Lung (tissue), 11 donors: ENCODE measurements at regions not wholly inside any gene's neighbourhood (a gene's known extent, or its start where the extent isn't known, plus 50 kb on each side); places are given as distances from the start of the nearest gene placed in this dataset.
A peak's percentile ranks its signal among the peaks of the same experiment; 100 is the strongest.

Experiments used
- ATAC-seq: fragments of 200-7000 bp; cut with Tn5 transposase; one replicate; pipeline ENCODE4 v1.9.1; 2020; ENCODE audit warnings: moderate number of reproducible peaks; ENCODE audit not compliant: insufficient read depth, low FRiP score
- DNase-seq, 3 donors: peaks; one replicate each; pipeline ENCODE4 v3.0.0-alpha.2; 2013 to 2017
- H3K27ac ChIP-seq, 2 donors: one replicate each; pipeline ENCODE4 v1.5.1; 2013; ENCODE audit warnings: mild to moderate bottlenecking in 2 of 2, moderate library complexity in 2 of 2, control low read depth in 1 of 2, inconsistent platforms in 1 of 2, low read depth in 1 of 2, low read length in 1 of 2
- H3K27me3 ChIP-seq, 3 donors: one replicate each; pipeline ENCODE4 v1.5.1; 2013; ENCODE audit warnings: low read length in 2 of 3; ENCODE audit not compliant: control insufficient read depth in 3 of 3, insufficient read depth in 3 of 3
- H3K36me3 ChIP-seq, 4 donors: one replicate each; pipeline ENCODE4 v1.5.1; 2013; ENCODE audit warnings: low read length in 4 of 4, mild to moderate bottlenecking in 1 of 4, moderate library complexity in 1 of 4; ENCODE audit not compliant: control insufficient read depth in 4 of 4, insufficient read depth in 4 of 4
- H3K4me1 ChIP-seq, 5 donors: one replicate each; pipeline ENCODE4 v1.5.1; 2013; ENCODE audit warnings: low read length in 5 of 5, mild to moderate bottlenecking in 2 of 5, moderate library complexity in 1 of 5; ENCODE audit not compliant: control insufficient read depth in 5 of 5, insufficient read depth in 5 of 5
- H3K4me3 ChIP-seq: one replicate; pipeline ENCODE4 v1.5.1; 2013; ENCODE audit warnings: mild to moderate bottlenecking, control low read depth, moderate library complexity
- H3K9ac ChIP-seq, 2 donors: one replicate each; pipeline ENCODE4 v1.5.1; 2013; ENCODE audit warnings: low read length in 2 of 2, control low read depth in 1 of 2; ENCODE audit not compliant: insufficient read depth in 1 of 2
- H3K9me3 ChIP-seq, 4 donors: one replicate each; pipeline ENCODE4 v1.5.1; 2013; ENCODE audit warnings: low read length in 3 of 4, mild to moderate bottlenecking in 1 of 4, moderate library complexity in 1 of 4; ENCODE audit not compliant: control insufficient read depth in 4 of 4, insufficient read depth in 3 of 4
- WGBS, 2 donors: extraction: QIAGEN DNeasy Blood & Tissue Kit; methylation state at CpG; one replicate each; pipeline ENCODE4 v1.1.7; 2013; 5-methylcytosine and 5-hydroxymethylcytosine counted together
- TF ChIP-seq, protein P1 (sequence below): IDR thresholded peaks from 2 replicates; pipeline ENCODE4 v1.5.1; 2012; ENCODE audit warnings: mild to moderate bottlenecking; ENCODE audit errors: control extremely low read depth, extremely low read depth
- donor health status: control.
- donor health status: control.
- donor health status: Bipolar disorder and iron deficiency.
- donor health status: healthy.
- donor health status: DM: yes; HTN: yes; CAD: no.

DNA sequence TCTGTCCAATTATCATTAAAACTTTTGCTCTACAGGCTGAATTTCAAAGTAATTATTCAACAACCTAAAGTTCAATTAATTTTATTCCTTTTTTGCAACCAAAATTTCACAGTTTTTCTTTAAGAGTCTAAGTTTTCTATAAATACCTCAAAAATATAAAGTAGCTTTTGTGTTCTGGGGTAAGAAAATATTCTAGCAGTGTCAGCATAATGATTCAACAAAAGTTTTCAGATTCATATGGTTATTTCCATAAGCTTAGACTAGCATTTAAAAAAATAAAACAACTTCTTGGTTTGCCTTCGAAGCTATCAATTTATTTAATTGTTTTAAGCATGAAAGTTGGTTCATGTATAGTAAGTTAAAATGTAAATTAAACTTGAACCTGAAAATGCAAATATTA, 1962.3 kb upstream of the CDH6 start:
- Histone ChIP-seq H3K27ac (no peak overlapping the region), H3K36me3 (no peaks in the 10 kb centered on the region), H3K4me3 (no peak overlapping the region), H3K9me3 (no peaks in the 10 kb centered on the region), H3K9ac (no peak overlapping the region), H3K27me3 (no peaks in the 10 kb centered on the region), H3K4me1 (no peaks in the 10 kb centered on the region)
- 73 to 79% methylated on average over 1 of the region's 1 CpG for WGBS, 2 donors
- ATAC-seq (no peak), DNase-seq (no peak)
- TF ChIP-seq, protein P1, sequence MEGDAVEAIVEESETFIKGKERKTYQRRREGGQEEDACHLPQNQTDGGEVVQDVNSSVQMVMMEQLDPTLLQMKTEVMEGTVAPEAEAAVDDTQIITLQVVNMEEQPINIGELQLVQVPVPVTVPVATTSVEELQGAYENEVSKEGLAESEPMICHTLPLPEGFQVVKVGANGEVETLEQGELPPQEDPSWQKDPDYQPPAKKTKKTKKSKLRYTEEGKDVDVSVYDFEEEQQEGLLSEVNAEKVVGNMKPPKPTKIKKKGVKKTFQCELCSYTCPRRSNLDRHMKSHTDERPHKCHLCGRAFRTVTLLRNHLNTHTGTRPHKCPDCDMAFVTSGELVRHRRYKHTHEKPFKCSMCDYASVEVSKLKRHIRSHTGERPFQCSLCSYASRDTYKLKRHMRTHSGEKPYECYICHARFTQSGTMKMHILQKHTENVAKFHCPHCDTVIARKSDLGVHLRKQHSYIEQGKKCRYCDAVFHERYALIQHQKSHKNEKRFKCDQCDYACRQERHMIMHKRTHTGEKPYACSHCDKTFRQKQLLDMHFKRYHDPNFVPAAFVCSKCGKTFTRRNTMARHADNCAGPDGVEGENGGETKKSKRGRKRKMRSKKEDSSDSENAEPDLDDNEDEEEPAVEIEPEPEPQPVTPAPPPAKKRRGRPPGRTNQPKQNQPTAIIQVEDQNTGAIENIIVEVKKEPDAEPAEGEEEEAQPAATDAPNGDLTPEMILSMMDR = no peak

DNA sequence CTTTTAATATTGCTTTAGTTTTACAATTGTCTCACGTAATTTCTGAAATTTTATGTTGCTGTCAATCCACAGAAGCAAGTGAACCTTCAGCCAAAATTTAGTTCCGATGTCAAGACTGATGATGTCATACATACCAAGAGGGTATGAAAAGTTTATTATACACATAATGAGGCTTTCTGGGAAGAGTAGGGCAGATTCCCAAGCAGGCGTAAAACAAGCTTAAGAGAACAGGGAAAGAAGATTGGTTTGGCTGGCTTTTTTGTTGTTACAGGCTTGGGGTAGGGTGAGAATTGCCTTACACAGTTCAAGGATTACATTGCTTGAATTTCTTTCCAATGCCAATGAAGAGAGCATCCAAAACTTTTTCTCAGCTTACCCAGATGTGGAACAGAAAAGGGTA, 1962.9 kb upstream of the CDH6 start:
- no peak overlapping the region for H3K9ac ChIP-seq
- no peak for DNase-seq
- WGBS, 2 donors = 78 to 86% methylated on average over 3 of the region's 3 CpGs
- ATAC-seq = no peak
- H3K4me3 ChIP-seq = no peak overlapping the region
- no peak overlapping the region for H3K27ac ChIP-seq
- TF ChIP-seq, protein P1 = no peak
- no peaks in the 10 kb centered on the region for H3K9me3 ChIP-seq
- H3K36me3 ChIP-seq = no peaks in the 10 kb centered on the region
- H3K27me3 ChIP-seq = no peaks in the 10 kb centered on the region
- H3K4me1 ChIP-seq = no peaks in the 10 kb centered on the region

DNA sequence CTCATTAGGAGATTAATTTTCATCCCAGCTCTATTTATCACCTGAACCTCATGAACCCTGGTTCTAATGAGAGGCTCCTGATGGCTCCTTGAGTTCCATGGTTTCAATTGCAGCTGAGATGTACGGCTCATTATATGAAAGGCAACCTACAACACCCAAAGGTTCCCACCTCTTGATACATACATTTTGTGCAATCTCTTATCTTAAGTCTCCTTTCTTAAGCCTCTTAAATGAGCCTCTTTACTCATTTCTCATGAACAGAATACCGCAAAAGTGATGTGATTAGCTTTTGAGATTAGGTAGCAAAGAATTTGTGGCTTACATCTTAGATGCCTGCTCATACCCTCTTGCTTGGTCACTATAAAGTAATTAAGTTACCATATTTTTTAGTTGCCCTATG, 1964.0 kb upstream of the CDH6 start:
- no peak overlapping the region for H3K4me3 ChIP-seq
- no peaks in the 10 kb centered on the region for H3K27me3 ChIP-seq
- no peak overlapping the region for H3K27ac ChIP-seq
- no peaks in the 10 kb centered on the region for H3K9me3 ChIP-seq
- H3K36me3 ChIP-seq = no peaks in the 10 kb centered on the region
- no peak for DNase-seq
- TF ChIP-seq, protein P1 = no peak
- WGBS, 2 donors = 72 to 86% methylated on average over 2 of the region's 2 CpGs
- no peak overlapping the region for H3K9ac ChIP-seq
- no peak for ATAC-seq
- no peaks in the 10 kb centered on the region for H3K4me1 ChIP-seq

DNA sequence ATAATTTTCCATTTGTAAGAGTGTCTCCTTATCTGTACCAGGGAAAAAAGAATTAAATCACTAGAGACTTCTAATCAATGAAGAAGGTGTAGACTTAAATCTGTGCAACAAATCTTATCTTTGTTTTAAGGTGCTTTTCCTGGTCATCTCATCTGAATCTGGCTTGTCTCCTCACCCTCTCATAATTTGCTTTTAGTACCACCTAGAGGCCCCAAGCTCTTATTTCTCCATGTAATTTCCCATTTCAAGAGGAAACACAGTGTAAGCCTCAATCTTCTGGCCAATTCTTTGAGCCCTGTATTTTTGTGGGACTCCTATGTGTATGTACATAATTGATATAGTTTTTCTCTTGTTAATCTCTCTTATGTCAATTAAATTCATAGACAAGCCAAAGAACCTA, 1975.3 kb upstream of the CDH6 start:
- no peaks in the 10 kb centered on the region for H3K36me3 ChIP-seq
- no peak overlapping the region for H3K27ac ChIP-seq
- H3K9ac ChIP-seq = no peak overlapping the region
- no peaks in the 10 kb centered on the region for H3K27me3 ChIP-seq
- H3K9me3 ChIP-seq = peaks cover 0 to 6% (median 0%) of the 10 kb centered on the region in 4 donors
- TF ChIP-seq, protein P1 = no peak
- no peak overlapping the region for H3K4me3 ChIP-seq
- H3K4me1 ChIP-seq = no peaks in the 10 kb centered on the region
- DNase-seq = peak in 1 of 3 donors; percentile 0
- no peak for ATAC-seq
